Activated gamma-delta T cell treated with Interleukin-2 at 50 U/mL for 16 hours (primary cell): ENCODE measurements at regions not wholly inside any gene's neighbourhood (a gene's known extent, or its start where the extent isn't known, plus 50 kb on each side); places are given as distances from the start of the nearest gene placed in this dataset.
"Not testable (repeated sequence)": the region's sequence is repeated elsewhere in the genome, so short reads cannot be mapped to it uniquely, and the experiment has no call there.

Source experiments
- DNase-seq: peaks from one replicate; pipeline ENCODE4 v3.0.0-alpha.2; 2020

DNA sequence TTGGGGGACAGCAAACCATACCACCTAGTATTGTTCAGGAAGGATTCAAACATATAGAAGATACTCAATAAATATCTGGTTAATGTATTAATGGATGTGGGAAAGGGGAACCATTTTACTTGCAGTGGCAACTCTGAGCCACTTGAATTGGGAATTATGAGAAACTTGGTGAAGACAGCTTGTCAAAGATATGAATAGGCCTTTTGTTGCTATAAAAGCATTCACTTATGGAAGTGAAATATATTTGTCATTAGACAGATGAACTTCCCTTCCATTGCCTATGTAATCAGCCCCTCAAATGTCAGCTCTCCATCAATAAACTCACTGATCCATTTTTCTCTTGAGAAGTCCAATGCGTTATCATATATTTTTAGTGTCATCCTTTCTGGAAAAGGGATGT, 56.1 kb downstream of the GPR85 start:
- no peak for DNase-seq

DNA sequence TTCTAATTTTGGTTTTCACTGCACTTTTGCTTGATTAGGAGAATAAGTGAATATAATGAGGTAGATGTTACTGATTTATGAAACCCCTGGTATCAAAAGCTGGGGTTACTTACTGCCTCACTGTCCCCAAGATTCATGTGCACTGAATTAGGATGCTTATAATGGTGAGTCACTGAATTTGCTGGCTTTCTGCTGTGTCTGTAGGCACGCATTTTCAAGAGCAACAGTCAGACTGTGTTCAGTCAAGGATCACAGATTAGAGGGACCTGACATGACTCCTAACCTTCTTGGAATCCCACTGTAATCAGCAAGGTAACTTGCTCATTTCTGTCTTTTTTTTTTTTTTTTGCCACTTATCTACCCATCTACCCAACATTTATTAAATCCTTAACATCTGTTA, 59.7 kb downstream of the GPR85 start:
- DNase-seq, result no peak

DNA sequence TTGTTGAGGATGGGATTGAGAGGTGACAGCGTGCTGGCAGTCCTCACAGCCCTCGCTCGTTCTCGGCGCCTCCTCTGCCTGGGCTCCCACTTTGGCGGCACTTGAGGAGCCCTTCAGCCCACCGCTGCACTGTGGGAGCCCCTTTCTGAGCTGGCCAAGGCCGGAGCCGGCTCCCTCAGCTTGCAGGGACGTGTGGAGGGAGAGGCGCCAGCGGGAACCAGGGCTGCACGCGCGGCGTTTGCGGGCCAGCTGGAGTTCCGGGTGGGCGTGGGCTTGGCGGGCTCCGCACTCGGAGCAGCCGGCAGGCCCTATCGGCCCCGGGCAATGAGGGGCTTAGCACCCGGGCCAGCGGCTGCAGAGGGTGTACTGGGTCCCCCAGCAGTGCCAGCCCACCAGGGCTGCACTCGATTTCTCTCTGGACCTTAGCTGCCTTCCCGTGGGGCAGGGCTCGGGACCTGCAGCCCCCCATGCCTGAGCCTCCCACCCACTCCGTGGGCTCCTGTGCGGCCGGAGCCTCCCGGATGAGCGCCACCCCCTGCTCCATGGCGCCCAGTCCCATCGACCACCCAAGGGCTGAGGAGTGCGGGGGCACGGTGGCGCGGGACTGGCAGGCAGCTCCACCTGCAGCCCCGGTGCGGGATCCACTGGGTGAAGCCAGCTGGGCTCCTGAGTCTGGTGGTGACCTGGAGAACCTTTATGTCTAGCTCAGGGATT, 69.3 kb downstream of the GPR85 start:
- DNase-seq, result not testable (repeated sequence)

DNA sequence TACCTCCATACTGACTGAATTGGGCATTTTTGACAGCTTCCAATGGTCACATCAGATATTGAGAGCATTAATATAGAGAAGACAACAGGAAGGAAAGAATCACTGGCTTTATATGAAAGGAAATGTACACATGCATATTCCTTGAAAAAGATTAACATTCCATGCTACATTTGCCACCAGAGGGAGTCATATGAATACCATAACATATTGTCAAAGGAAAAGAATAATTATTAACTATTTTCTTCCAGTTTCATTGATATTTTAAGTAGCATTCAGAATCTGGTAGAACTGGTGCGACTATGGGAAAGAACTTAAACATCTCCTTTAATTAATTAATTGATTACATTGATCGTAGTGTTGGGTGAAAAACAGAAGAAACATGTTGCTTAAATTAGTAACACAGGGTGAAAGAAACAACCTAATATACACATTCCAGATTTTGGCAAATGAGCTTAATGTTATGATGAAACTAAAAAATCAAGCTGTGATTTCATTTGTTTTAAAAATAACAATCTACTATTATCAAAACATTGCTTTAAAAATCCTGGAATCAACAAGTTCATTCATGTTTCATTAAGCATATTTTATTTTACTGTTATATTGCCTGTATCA, 71.5 kb downstream of the GPR85 start:
- DNase-seq, result no peak

DNA sequence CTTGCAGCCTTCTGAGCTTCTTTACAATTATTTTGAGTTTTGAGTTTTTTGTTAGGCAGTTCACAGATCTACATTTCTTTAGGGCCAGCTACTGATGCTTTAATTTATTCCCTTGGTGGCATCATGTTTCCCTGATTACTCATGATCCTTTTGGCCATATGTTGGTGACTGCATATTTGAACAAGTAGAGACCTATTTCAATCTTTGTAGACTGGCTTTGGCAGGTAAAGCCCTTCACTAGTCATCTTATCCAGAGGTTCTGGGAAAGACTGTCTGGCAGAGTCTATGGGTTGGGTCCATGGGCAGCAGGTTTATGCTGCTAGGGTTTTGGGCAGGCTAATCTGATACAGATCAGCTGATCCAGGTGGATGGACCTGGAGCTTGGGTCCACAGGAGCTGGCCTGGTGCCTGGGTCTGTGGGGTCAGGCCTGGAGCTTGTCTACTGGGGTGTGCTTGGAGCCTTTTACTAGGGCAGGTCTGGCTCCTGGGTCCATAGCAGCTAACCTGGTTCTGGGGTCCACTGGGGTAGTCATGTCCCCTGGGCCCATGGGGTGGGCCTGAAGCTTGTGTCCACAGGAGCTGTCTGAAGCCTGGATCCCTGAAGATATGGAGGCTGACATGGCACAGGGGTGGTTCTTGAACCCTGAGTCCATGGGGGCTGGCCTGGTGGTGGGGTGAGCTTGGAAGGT, 72.7 kb downstream of the GPR85 start:
- DNase-seq, result no peak

DNA sequence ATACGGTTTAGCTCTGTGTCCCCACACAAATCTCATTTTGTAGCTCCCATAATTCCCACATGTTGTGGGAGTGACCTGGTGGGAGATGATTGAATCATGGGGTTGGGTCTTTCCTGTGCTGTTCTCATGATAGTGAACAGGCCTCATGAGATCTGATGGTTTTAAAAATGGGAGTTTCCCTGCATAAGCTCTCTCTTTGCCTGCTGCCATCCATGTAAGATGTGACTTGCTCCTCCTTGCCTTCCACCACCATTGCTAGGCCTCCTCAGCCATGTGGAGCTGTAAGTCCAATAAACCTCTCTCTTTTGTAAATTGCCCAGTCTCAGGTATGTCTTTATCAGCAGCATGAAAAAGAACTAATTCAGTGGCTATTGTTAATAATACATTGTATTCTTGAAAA, 73.8 kb downstream of the GPR85 start:
- not testable (repeated sequence) for DNase-seq

DNA sequence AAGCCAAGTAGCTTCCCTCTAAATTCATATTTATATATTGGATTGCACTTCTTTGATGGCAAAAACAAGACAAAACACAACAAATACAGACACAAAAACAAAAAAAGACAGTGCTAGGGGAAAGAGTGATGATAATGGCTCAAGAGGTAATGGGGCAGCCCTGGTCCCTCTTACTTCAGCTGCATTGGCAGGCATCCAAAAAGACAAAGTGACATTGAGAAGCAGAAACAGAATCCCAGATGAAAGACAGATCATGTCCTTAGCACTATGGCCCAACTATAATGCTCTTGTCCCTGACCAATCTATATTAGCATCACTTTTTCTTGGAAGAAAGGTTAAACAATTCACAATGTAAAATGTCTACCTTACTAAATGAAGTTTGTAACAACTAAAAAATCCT, 76.2 kb downstream of the GPR85 start:
- DNase-seq, result no peak

DNA sequence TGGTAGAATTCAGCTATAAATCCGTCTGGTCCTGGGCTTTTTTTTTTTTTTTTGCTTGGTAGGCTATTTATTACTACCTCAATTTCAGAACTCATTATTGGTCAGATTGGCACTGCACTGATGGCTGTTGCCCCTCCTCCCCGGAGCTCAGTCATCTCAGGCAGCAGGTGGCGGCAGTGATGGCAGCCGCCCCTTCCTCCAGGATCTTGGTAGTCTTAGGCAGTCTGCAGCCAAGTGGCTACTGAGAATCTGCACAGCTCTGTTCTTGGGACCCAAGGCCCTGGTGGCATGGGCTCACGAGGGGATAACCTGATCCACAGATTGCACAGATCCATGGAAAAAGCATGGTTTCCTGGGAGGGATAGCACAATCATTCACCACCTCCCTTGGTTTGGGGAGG, 77.9 kb downstream of the GPR85 start:
- no peak for DNase-seq

DNA sequence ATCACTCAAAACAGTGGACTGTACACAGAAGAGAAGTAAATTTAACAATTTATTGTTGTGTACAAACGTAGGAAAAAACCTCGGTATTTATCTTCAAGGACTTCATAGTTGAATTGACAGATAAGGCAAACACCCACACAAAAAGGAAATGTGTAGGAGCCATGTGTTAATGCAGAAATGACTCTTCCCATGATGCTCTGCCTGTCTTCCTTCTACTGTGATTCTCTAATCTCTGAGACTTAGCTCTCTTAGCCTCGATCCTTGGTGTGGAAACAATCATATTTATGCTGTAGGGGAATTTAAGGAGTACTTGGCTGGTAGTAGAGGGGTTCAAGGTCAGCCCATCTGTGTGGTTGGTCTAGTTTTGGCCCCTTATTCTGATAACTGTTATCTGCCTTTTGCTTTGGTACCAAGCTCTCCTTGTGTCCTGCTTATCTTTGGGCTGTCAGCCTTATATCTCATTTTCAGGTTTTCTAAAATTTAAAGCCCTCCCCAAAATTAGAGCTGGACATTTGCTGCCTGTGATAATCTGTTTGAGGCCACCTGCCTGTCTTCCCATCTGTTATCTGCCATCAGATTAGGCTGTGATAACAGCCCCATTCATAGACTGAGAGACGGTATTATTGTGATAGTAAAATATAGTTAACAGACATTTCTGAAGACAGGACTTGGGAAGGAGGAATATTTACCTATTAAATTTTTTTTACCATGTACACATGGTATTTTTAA, 81.7 kb downstream of the GPR85 start:
- no peak for DNase-seq

DNA sequence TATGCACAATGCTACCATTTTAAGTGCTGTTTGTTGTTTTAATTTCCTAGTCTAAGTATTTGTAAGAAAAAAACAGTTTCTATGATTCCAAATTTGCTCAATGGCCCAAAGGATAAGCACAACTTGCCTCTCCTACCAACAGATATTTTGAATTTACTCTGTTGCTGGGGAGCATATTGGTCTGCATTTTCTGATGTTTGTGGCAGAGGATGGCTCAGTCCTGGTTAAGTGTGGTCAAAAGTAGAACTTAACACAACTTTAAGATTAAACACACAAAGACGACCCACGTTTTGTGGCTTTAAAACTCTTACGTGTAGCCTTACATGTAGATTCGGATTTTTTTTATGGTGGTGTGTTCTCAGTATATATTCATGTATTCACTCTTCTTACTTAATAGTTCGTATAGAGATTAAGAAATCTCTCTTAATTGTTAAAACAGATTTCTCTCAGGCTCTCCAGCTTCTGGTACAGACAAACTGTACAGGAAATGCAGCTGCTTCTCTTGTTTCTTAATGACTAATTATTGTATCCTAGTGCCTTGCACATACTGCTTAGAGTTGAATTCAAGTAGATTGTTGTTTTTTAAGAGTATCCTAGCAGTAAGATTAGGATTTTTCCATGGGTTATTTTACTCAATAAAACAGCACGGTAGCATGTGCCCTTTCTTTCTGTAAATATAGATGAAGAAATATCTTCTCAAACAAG, 86.2 kb downstream of the GPR85 start:
- DNase-seq, result no peak

DNA sequence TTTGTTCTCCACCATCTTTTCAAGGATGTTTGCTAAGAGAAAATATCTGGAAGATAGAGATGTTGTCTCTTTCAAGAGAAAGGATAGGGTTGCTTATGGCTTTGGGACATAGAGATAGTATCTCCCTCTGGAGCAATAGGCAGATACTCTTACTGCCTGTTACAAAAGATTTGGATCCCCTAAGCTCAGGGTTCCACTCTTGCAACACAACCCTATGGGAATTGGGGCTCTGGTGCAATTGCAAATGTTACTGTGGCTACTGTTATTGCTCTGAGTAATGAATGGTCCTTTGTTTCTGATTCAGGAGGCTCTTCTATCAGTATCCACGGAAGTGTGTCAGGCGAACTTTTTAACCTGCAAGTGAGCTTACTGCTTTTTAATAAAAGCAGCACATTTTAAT, 88.8 kb downstream of the GPR85 start:
- DNase-seq, result no peak

DNA sequence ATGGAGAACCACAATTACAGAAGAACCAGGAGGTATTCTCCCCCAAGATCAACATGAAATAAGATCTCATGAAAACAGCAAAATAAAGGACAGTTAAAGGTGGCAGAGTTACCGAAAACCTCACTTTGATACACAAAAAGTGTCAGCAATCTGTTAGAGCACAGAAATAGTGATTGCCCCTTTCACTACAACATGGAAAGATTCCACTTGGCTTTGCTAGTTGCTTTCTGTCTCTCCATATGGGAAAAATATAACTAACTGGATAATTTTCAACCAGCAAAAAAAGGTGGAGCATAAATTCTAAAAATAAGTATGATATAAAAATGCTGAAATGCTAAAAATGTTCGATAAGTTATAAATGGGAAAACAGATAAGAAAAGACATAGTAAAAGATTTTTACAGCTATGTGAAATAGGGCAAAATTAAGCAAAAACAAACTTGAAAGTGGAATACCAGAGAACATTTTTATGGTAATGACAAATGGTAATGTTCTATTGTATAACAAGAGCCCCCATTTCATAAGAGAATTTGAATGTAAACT, 90.2 kb downstream of the GPR85 start:
- no peak for DNase-seq

DNA sequence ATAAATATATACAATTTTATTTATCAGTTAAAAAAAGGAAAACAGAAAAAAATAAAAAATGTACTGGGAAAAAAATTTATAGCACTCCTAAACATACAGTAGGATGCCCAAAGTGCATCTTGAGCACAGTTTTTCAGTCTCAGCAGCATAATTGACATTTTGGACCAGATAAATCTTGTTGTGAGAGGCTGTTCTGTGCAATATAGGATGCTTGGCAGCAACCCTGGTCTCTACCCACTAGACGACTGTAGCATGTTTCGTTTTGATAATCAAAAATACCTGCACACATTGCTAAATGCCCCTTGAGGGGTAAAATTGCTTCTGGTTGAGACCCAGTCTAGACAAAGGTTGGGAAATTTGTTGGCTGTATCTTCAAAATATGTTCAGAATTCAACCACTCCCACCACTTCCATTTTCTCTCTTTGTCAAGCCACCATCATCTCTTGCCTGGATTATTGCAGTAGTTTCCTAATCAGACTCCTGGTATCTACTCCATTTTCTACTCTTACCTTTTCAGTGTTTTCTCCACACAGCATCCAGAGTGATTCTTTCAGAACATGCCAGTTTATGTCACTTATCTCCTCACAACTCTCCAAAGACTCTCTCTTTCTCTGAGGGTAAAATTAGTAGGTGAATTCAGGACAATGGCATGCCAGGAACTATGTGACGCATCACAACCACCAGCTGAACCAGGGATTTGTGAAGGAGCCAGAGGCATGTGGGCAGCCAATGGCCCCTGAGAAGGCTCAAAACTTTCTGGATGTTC, 91.4 kb downstream of the GPR85 start:
- no peak for DNase-seq

DNA sequence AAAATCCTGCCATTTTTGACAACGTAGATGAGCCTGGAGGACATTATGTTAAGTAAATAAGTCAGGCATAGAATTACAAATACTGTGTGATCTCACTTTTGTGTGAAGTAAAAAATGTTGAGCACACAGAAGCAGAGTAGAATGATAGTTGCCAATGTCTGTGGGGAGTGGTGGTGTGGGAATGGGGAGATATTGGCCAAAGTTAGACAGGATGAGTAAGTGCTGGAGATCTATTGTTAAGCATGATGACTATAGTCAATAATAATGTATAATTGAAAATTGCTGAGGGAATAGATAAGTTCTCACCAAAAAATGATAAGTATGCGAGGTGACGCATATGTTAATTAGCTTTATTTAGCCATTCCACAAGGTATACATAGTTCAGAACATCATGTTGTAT, 92.0 kb downstream of the GPR85 start:
- no peak for DNase-seq

DNA sequence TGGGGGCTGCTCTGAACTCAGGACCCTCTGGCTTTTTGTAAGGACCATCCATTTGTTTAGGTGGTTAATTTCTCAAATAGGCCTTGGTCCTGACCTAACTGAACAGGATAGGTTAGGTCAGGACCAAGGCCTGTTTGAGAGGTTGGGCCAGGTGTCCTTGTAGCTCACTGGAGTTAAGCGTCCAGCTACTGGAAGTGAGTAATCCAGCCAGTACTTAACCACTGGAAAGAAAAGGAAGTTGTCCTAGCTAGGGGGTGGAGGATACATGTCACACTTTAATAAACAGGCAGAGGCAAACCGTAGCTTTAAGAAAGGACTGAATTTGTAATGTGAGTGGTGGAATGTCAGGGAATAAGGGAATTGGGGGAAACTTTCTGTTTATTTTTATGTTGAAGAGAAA, 96.0 kb downstream of the GPR85 start:
- no peak for DNase-seq

DNA sequence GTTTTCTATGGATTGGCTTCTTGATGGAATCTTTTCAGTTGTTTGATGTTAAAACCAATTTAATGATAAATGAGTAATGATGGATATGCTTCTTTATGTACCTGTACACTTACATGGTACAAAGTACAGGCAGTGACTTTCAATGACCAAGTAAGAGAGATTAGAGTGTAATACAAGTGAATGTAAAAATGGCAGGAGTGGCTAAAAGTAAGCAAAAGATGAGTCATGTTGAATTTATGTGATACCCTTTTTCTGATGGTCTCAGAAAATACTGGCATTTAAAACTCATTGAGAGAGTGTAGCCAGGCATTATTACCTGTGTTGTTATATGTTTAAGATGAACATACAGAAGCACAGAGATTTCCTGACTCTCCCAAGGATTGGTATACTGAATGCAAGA, 97.1 kb downstream of the GPR85 start:
- no peak for DNase-seq

DNA sequence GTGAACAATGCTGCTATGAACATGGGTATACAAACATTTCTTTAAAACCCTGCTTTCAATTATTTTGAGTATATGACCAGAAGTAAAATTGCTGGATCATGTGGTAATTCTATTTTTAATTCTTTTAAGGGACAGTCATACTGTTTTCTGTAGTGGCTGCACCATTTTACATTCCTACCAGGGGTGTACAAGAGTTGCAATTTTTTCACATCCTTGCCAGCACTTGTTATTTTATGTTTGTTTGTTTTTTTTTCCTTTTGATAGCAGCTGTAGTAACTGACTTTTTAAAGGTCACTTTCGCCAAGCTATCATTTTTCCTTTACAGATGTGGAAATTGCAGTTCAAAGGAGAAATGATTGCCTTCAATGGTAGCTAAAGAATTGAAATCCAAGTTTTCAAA, 99.5 kb downstream of the GPR85 start:
- no peak for DNase-seq

DNA sequence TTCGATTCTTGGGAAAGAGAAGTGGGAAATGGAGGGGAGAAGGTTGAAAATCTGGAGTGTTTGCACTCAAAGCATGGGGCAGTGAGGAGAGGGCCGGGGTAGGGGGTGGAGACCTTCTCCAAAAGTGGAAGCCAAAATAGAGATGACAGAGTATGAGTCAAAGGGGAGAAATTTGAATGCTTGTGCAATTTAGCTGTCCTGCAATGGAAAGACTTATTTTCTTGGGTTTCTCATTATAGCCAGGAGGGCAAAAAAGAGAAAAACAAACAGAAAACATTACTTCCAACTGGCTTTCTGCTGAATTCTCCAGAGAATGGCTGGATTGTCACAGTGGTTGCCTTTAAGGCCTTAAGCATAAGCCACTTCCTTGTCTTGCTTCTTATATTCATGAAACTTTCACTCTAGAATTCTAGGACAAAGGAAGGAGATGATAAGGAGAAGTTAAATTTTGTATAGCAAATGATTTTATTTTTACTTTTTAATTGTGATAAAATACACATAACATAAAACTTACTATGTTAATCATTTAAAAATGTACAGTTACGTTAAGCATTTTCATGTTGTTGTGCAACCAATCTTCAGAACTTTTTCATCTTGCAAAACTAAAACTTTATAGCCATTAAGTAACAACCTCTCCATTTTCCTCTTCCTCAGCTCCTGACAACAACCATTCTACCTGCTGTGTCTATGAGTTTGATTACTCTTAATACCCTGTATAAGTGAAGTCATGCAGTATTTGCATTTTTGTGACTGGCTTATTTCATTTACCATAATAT, 100.2 kb downstream of the GPR85 start:
- no peak for DNase-seq

DNA sequence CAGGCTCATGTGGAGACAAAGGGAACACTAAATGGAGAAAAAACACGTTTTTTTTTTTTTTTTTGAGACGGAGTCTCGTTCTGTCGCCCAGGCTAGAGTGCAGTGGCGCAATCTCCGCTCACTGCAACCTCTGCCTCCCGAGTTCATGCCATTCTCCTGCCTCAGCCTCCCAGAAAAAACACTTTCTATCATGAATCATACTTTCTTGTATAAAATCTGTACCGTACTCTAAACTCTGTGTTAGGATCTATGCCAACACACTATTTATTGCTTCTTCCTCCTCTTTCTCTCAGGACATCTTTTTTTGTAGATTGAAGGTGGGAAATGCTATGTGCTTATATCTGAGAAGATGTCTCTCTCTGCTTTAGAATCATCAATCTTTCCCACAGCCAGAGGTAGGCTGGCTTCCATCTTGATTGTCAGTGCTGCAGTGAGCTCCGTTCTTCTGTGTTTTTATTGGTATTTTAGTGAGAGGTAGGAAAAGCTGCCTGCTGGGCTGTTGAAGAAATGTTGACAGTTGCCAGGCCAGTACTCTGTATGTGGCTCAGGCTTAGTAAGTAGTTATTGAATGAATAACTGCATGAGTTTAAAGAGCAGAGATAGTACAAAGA, 101.1 kb downstream of the GPR85 start:
- no peak for DNase-seq

DNA sequence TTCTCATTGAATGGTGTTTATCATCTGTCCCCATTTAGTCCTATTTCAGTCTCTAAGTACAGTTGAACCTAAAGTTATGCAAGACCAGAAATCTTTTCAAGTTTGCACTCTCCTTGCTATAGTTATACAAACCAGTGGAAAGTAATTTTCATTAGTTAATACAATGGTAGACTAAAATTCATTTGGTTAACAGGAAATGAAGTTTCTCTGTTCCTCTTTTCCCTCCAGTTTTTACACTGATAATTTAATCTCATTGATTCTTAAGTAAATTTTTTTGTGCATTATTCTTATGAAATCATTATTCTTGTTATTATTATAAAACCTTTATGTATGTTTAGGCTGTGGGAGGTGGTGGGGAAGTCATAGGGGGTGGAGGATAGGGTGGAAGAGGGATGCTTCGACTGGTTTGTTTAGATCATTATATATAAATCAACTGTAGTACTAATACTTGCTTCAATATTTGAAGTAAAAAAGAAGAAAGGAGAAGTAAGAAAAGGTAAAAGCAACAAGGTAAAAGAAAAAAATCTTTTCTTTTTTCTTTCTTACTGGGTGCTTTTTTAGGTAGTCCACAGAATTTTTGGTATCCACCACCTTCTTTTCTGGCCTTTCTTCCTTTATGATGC, 104.1 kb downstream of the GPR85 start:
- no peak for DNase-seq
